HG03097 (cell line): ENCODE measurements at regions not wholly inside any gene's neighbourhood (a gene's known extent, or its start where the extent isn't known, plus 50 kb on each side); places are given as distances from the start of the nearest gene placed in this dataset.
"Not testable (repeated sequence)": the region's sequence is repeated elsewhere in the genome, so short reads cannot be mapped to it uniquely, and the experiment has no call there.

ENCODE experiments used
- ATAC-seq: cut with Tn5 transposase; IDR thresholded peaks from one replicate; pipeline ENCODE4 v1.9.1; 2021; ENCODE audit not compliant: unreplicated experiment, low FRiP score

DNA sequence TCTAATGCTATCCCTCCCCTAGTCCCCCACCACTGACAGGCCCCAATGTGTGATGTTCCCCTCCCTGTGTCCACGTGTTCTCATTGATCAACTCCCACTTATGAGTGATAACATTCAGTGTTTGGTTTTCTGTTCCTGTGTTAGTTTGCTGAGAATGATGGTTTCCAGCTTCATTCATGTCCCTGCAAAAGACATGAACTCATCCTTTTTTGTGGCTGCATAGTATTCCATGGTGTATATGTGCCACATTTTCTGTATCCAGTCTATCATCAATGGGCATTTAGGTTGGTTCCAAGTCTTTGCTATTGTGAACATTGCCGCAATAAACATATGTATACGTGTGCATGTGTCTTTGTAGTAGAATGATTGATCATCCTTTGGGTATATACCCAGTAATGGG, 153.1 kb downstream of the OR13H1 start:
- not testable (repeated sequence) for ATAC-seq

DNA sequence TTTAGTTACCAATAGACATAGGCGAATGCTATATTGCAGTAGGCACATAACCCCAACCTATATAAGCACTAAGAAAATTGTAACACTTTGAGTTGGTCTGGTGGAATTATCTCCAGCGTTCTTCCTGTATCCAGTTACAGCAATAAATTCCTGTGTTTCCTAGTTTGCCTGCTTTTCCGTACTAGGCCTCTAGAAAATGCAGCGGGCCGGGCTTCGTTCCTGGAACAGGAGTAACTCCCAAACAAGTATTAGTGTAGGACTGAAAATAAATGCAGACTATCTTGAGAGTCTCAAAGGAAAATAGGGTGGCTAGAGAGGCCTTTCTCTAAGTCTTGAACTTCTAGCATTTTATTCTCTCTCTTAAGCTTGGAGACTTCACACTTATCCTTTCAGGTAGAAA, 159.8 kb downstream of the OR13H1 start:
- ATAC-seq, result no peak

GRCh38 chrX:131704136-131704695, 160.3 kb downstream of the OR13H1 start:
- peak; percentile 64 for ATAC-seq

DNA sequence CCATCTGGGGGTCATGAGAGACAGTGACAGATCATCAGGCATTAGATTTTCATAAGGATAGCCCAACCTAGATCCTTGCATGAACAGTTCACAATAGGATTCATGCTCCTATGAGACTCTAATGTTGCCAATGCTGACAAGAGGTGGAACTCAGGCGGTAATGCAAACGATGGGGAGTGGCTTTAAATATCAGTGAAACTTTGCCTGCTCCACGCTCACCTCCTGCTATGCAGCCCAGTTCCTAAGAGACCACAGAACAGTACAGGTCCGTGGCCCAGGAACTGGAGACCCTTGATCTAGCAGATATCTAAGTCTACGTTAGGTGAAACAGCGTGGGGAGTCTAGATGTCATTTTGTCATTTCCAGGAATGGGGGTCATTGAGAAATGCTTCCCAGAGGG, 165.7 kb downstream of the OR13H1 start:
- ATAC-seq, result no peak

DNA sequence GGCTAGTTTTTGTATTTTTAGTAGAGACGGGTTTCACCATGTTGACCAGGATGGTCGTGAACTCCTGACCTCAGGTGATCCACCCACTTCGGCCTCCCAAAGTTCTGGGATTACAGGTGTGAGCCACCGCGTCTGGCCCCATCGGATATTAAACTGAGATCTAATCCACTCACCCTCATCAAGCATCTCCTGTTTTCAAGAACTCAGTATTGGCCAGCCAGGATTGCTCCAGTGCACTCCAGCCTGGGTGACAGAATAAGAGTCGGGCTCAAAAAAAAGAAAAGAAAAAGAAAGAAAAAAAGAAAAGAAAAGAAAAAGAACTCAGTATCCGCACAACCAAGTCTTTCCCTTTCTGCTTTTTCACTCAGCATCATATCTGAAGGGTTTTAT, 167.6 kb downstream of the OR13H1 start:
- no peak for ATAC-seq

GRCh38 chrX:131723646-131724045, 179.8 kb downstream of the OR13H1 start:
- no peak for ATAC-seq

DNA sequence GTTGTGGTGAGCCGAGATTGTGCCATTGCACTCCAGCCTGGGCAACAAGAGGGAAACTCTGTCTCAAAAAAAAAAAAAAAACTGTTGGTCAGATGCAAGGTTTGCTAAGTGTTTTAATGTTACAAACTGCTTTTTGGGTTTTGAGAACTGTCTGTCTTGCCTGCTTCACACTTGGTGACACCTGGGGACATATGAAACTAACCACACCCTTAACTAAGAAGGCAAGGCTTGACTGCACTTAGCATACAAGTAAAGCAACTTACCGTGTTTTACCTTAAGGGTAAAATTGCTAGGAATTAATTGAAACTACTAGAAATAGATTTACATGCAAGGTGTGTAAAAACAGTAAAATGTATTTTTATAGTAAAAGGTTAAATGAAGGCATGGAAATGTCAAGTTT, 180.4 kb downstream of the OR13H1 start:
- no peak for ATAC-seq

DNA sequence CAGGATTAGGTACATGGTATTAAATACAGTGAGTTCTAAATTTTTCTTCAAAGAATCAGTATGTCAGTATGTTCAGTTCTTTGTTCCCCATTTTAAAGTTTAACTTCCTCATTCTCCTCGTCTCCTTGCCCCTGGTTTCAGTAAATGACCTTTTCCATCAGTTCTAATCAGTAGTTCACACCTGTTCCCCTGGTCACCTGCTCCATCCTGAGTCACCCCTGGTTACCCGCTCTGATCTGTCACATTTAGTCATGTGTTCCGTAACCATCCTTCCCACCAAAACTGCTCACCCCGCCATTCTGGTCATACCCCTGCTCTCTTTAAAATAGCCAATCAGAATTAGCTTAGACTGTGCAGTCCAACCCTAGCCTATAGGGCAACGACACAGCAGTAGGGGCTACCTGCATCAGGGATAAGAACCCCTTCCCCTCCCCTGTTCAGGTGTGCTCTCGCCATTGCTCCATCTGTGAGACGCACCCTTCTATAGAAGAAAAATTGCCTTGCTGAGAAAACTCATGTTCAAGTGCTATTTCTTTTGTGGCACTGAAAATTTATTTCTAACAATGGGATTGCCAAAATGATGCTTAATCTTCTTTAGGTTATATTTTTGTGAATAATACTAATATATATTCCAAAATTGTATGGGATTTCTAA, 181.3 kb downstream of the OR13H1 start:
- no peak for ATAC-seq

- ATAC-seq, result no peak
Measured at GRCh38 chrX:131727778-131728177, 183.9 kb downstream of the OR13H1 start.

- peak; percentile 60 for ATAC-seq
Measured at GRCh38 chrX:131728295-131729145, 184.6 kb downstream of the OR13H1 start.

DNA sequence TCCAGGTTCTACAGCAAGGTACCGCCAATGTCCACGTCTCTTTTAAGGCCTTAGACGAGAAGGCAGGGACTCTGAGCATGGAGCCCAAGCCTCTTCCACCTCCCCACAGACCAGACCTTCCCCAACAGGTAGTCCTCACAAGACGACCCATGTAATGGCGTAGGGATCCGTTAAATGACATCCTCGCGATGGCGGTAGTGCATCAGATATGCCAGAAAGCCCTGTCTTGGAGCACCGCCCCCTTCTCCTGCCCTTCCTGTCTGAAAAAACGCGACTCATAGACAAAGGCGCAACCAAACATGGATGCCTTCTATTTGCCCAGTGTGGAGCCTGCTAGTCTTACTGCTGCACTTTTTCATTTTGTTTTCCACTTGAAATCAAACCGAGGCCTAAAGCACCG, 185.4 kb downstream of the OR13H1 start:
- ATAC-seq, result peak; percentile 49

DNA sequence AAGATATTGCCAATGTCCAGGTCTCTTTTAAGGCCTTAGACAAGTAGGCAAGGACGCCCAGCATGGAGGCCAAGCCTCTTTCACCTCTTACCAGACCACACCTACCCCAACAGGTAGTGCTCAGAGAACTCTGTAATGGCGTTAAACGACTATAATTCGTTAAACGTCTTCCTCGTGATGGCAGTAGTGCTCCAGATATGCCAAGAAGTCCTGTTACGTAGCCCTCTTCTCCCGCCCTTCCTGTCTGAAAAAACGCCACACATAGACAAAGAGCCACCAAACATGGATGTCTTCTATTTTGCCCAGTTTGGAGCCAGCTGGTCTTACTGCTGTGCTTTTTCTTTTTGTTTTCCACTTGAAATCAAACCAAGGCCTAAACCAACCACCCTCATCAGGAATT, 190.7 kb downstream of the OR13H1 start:
- peak; percentile 83 for ATAC-seq

DNA sequence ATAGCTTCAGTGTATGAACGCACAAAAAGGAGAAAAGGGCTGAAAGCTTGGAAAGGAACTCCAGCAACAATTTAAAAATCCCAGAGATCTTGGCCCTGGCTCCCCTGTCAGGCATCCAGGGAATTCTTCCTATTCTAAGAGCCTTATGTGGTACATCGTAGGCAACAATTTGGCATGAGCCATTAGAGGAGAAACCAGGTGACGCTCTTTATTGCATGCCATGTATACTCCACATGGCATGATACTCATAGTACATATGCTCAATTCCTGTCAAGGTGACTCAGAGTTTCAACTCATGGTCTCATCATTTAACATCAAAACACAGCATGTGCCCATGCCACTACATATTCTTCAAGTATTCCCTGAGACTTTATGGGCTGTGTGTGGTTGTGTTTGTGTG, 191.3 kb downstream of the OR13H1 start:
- peak; percentile 22 for ATAC-seq

DNA sequence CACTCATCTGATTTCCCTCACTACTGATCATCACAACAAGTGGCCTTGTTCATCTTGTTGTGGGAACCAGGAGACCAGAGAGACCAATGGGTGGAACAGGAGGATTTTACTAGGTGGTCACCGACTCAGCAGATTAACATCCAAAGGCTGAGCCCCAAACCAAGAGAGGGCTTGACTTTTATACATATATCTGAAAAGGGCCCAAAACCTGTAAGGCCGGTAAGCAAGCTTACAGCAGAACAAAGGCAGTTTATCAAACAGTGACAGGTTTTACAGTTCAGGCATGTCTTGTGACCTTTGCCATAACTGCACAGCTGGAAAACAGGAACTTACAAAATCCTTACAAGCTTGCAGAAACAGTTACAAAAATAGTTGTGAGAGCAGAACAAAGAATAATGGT, 195.9 kb downstream of the OR13H1 start:
- no peak for ATAC-seq

- peak; percentile 57 for ATAC-seq
Measured at GRCh38 chrX:131741103-131741581, 197.3 kb downstream of the OR13H1 start.

- ATAC-seq, result no peak
Measured at GRCh38 chrX:131745942-131746489, 202.1 kb downstream of the OR13H1 start.

DNA sequence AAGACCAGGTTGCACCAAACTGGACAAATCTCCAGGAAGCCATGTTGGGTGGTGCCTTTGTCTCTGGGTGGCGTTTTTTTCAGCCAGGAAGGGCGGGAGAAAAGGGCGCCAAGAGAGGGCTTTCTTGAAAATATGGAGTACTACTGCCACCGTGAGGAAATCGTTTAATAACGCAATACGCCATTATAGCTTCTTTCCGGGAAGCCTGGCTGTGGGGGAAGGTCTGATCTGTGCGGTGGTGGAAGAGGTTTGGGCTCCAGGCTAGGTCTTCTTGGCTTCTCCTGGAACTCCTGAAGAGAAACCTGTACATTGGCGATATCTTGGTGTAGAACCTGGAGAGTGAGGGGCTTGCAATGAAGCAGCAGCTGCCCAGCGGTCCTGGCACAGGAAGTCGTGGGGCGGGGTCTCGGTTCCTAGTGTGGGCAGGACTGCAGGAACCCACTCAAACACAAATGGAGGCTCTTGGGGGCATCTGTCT, 202.7 kb downstream of the OR13H1 start:
- peak; percentile 46 for ATAC-seq

GRCh38 chrX:131747173-131747572, 203.3 kb downstream of the OR13H1 start:
- peak; percentile 62 for ATAC-seq

DNA sequence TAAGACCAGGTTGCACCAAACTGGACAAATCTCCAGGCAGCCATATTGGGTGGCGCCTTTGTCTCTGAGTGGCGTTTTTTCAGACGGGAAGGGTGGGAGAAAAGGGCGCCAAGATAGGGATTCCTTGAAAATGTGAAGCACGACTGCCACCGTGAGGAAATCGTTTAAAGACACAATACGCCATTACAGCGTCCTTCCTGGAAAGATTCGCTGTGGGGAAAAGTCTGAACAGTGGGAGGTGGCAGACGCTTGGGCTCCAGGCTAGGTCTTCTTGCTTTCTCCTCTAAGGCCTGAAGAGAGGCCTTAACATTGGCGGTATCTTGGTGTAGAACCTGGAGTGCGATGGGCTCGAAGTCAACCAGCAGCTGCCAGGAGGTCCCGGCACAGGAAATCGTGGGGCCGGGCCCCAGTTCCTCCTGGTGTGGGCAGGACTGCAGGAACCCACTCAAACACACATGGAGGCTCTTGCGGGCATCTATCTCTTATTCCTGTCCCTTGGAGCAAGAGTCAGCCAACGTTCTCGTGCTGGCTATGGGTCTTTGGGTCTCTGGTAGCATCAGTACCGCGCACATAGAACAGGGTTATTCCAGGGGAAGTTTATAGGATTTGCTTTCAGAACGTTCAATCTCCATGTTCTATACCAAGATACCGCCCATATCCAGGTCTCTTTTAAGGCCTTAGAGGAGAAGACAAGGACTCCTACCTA, 208.8 kb downstream of the OR13H1 start:
- ATAC-seq, result peak; percentile 57

- no peak for ATAC-seq
Measured at GRCh38 chrX:131762802-131763234, 218.9 kb downstream of the OR13H1 start.
